ENCODE measurements at regions not wholly inside any gene's neighbourhood (a gene's known extent, or its start where the extent isn't known, plus 50 kb on each side); places are given as distances from the start of the nearest gene placed in this dataset.

DNA sequence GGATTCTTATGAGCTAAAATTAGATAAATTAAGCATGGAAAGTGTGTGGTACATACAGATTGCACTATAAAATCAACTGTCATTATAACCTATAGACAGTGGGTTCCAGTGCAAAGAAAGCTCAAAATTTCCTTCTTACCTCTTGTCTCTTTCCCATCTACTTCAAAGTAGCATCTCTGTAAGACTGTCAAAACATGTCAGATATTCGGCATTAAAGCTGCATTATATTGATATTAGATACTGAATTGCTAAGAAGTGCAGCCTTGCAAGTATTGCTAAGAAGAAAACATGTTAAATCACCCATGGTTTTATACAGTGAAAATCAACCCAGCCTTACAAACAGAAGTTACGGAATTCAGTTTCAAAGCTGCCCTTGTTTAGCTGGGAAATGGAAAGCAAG, 849.8 kb upstream of the FAT3 start:
- H3K23ac ChIP-seq (ENCODE audit: low read length), result no peak overlapping the region
- H3K27me3 ChIP-seq (ENCODE audit: insufficient read depth, low read length, poor library complexity), result no peaks in the 10 kb centered on the region
- no peak overlapping the region for H3K4ac ChIP-seq (ENCODE audit: low read depth, low read length)
- H3K4me2 ChIP-seq (ENCODE audit: low read length), result no peak overlapping the region
- no peaks in the 10 kb centered on the region for H3K36me3 ChIP-seq (ENCODE audit: control insufficient read depth, insufficient read depth, low read length)
- H2AK5ac ChIP-seq (ENCODE audit: low read length), result no peak overlapping the region
- no peak overlapping the region for H3K27ac ChIP-seq (ENCODE audit: low read depth, low read length)
- H3K56ac ChIP-seq (ENCODE audit: low read length), result no peak overlapping the region
- no peak overlapping the region for H4K5ac ChIP-seq (ENCODE audit: low read length)
- H3K9ac ChIP-seq (ENCODE audit: low read length), result no peak overlapping the region
- H3K79me2 ChIP-seq (ENCODE audit: control insufficient read depth, insufficient read depth, low read length), result no peaks in the 10 kb centered on the region
- DNase-seq, result no peak
- H2BK120ac ChIP-seq (ENCODE audit: low read depth, low read length), result no peak overlapping the region
- no peaks in the 10 kb centered on the region for H3K4me1 ChIP-seq (ENCODE audit: control insufficient read depth, low read depth, low read length)
- no peak overlapping the region for H4K8ac ChIP-seq (ENCODE audit: low read depth, low read length)
- no peak overlapping the region for H3K4me3 ChIP-seq (ENCODE audit: low read length)
- whole genome bisulfite sequencing (ENCODE audit: extremely low coverage, insufficient coverage, low lambda C conversion rate), result no CpG with 5 or more reads among the region's 2 CpGs
- no peaks in the 10 kb centered on the region for H3K79me1 ChIP-seq (ENCODE audit: low read length)
- H2BK5ac ChIP-seq (ENCODE audit: low read length), result no peak overlapping the region
- H2BK15ac ChIP-seq (replicated peaks; ENCODE audit: low read depth), result no peak overlapping the region
- no peak overlapping the region for H3K18ac ChIP-seq (ENCODE audit: low read length)

DNA sequence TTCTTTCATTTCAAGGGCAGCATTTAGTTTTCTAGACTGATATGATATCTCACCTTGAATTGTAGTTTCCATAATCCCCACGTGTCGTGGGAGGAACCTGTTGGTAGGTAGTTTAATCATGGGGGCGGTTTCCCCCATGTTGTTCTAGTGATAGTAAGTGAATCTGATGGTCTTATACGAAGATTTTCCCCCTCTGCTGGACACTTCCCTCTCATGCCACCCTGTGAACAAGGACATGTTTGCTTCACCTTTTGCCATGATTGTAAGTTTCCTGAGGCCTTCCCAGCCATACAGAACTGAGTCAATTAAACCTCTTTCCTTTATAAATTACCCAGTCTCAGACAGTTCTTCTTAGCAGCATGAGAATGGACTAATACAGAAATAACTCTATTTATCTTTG, 851.1 kb upstream of the FAT3 start:
- H3K4me3 ChIP-seq (ENCODE audit: low read length), result no peak overlapping the region
- no peak overlapping the region for H2BK15ac ChIP-seq (replicated peaks; ENCODE audit: low read depth)
- no peak overlapping the region for H2BK120ac ChIP-seq (ENCODE audit: low read depth, low read length)
- no peak overlapping the region for H2BK5ac ChIP-seq (ENCODE audit: low read length)
- H3K9ac ChIP-seq (ENCODE audit: low read length), result no peak overlapping the region
- no peak overlapping the region for H3K4ac ChIP-seq (ENCODE audit: low read depth, low read length)
- no peak overlapping the region for H4K8ac ChIP-seq (ENCODE audit: low read depth, low read length)
- H3K79me1 ChIP-seq (ENCODE audit: low read length), result no peaks in the 10 kb centered on the region
- no peak overlapping the region for H3K4me2 ChIP-seq (ENCODE audit: low read length)
- DNase-seq, result peak; percentile 49
- H3K27me3 ChIP-seq (ENCODE audit: insufficient read depth, low read length, poor library complexity), result no peaks in the 10 kb centered on the region
- H3K23ac ChIP-seq (ENCODE audit: low read length), result no peak overlapping the region
- no peak overlapping the region for H3K18ac ChIP-seq (ENCODE audit: low read length)
- H3K27ac ChIP-seq (ENCODE audit: low read depth, low read length), result no peak overlapping the region
- H3K79me2 ChIP-seq (ENCODE audit: control insufficient read depth, insufficient read depth, low read length), result no peaks in the 10 kb centered on the region
- H3K4me1 ChIP-seq (ENCODE audit: control insufficient read depth, low read depth, low read length), result no peaks in the 10 kb centered on the region
- H3K56ac ChIP-seq (ENCODE audit: low read length), result no peak overlapping the region
- no CpG with 5 or more reads among the region's 4 CpGs for WGBS (ENCODE audit: extremely low coverage, insufficient coverage, low lambda C conversion rate)
- no peak overlapping the region for H4K5ac ChIP-seq (ENCODE audit: low read length)
- no peak overlapping the region for H2AK5ac ChIP-seq (ENCODE audit: low read length)
- H3K36me3 ChIP-seq (ENCODE audit: control insufficient read depth, insufficient read depth, low read length), result no peaks in the 10 kb centered on the region

DNA sequence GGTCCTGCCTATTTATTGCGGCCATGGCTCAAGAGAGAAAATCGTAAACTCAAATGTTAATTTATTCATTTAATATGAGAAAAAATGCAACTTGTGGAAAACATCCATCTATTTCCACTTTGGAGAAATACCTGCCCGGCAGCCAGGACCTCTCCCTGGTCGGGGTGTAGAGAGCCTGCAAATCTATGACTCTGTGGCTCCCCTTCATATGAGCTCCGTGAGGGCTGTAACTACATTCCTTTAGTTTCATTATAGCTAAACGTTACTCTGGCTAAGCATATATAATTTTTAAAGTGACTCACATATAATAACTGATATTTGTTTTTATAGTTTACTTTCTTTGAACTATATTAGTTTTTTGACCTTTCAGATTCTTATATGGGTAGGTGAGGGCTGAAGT, 857.8 kb upstream of the FAT3 start:
- Histone ChIP-seq H3K4ac (ENCODE audit: low read depth, low read length) (no peak overlapping the region), H3K27ac (ENCODE audit: low read depth, low read length) (no peak overlapping the region), H3K4me1 (ENCODE audit: control insufficient read depth, low read depth, low read length) (no peaks in the 10 kb centered on the region), H3K23ac (ENCODE audit: low read length) (no peak overlapping the region), H3K9ac (ENCODE audit: low read length) (no peak overlapping the region), H3K79me2 (ENCODE audit: control insufficient read depth, insufficient read depth, low read length) (no peaks in the 10 kb centered on the region), H3K79me1 (ENCODE audit: low read length) (no peaks in the 10 kb centered on the region), H4K5ac (ENCODE audit: low read length) (no peak overlapping the region), H3K27me3 (ENCODE audit: insufficient read depth, low read length, poor library complexity) (no peaks in the 10 kb centered on the region), H3K4me3 (ENCODE audit: low read length) (no peak overlapping the region), H2BK15ac (replicated peaks; ENCODE audit: low read depth) (no peak overlapping the region), H2BK5ac (ENCODE audit: low read length) (no peak overlapping the region), H3K36me3 (ENCODE audit: control insufficient read depth, insufficient read depth, low read length) (no peaks in the 10 kb centered on the region), H3K4me2 (ENCODE audit: low read length) (no peak overlapping the region), H2BK120ac (ENCODE audit: low read depth, low read length) (no peak overlapping the region), H4K8ac (ENCODE audit: low read depth, low read length) (no peak overlapping the region), H2AK5ac (ENCODE audit: low read length) (no peak overlapping the region), H3K18ac (ENCODE audit: low read length) (no peak overlapping the region), H3K56ac (ENCODE audit: low read length) (no peak overlapping the region)
- WGBS (ENCODE audit: extremely low coverage, insufficient coverage, low lambda C conversion rate), result no CpG with 5 or more reads among the region's 6 CpGs
- no peak for DNase-seq

DNA sequence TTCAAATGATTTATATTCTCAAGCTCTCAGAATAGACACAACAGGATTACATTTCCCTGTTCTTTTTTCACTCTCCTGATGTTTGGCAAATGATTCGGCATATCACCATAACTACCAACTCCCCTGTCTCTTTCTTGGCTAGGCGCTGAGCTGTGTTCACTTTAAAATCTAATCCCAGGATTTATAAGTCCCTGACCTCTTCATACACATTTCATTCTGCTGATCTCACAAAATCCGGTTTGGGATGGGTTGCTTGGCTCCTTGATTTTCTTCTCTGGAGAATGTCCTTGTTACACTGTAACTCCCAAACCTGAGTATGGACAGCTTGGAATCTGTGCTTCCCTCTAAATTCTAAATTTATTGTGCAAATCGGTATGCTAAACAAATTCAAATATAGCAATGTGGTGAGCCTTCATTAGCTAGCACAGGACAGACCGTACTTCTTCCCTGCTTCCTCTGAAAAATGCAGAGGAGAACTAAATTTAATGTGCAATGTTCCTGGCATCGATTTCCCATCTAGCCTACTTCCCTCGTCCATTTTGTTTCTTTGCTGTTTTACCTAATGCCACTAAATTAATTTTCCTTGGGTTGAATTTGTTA, 858.5 kb upstream of the FAT3 start:
- Histone ChIP-seq H3K36me3 (ENCODE audit: control insufficient read depth, insufficient read depth, low read length) (no peaks in the 10 kb centered on the region), H4K8ac (ENCODE audit: low read depth, low read length) (no peak overlapping the region), H3K23ac (ENCODE audit: low read length) (no peak overlapping the region), H3K9ac (ENCODE audit: low read length) (no peak overlapping the region), H3K79me2 (ENCODE audit: control insufficient read depth, insufficient read depth, low read length) (no peaks in the 10 kb centered on the region), H4K5ac (ENCODE audit: low read length) (no peak overlapping the region), H2AK5ac (ENCODE audit: low read length) (no peak overlapping the region), H2BK15ac (replicated peaks; ENCODE audit: low read depth) (no peak overlapping the region), H3K4me3 (ENCODE audit: low read length) (no peak overlapping the region), H3K56ac (ENCODE audit: low read length) (no peak overlapping the region), H3K18ac (ENCODE audit: low read length) (no peak overlapping the region), H3K27ac (ENCODE audit: low read depth, low read length) (no peak overlapping the region), H2BK120ac (ENCODE audit: low read depth, low read length) (no peak overlapping the region), H3K27me3 (ENCODE audit: insufficient read depth, low read length, poor library complexity) (no peaks in the 10 kb centered on the region), H3K79me1 (ENCODE audit: low read length) (no peaks in the 10 kb centered on the region), H3K4me2 (ENCODE audit: low read length) (no peak overlapping the region), H3K4me1 (ENCODE audit: control insufficient read depth, low read depth, low read length) (no peaks in the 10 kb centered on the region), H2BK5ac (ENCODE audit: low read length) (no peak overlapping the region), H3K4ac (ENCODE audit: low read depth, low read length) (no peak overlapping the region)
- DNase-seq, result no peak
- no CpG with 5 or more reads among the region's 7 CpGs for WGBS (ENCODE audit: extremely low coverage, insufficient coverage, low lambda C conversion rate)

DNA sequence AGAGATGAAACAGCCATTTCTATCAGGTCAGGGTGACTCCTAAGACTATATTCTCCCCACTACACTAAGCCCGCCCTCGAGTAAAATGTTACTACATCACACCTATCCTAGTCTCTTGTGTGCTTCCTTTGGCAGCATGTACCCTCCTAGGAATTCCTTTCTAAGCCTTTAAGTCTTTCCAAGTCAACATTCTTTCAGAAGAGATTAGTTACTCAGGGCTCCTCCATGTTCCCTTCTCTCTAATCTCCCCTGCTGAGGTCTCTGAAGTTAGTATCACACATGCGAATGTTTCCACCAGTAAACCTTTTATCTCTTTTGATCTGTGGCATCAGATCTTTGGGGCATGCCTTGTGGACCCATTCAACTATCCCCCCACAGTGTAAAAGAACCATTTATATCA, 873.7 kb upstream of the FAT3 start:
- Histone ChIP-seq H3K36me3 (ENCODE audit: control insufficient read depth, insufficient read depth, low read length) (no peaks in the 10 kb centered on the region), H2BK120ac (ENCODE audit: low read depth, low read length) (no peak overlapping the region), H3K27me3 (ENCODE audit: insufficient read depth, low read length, poor library complexity) (no peaks in the 10 kb centered on the region), H3K4me1 (ENCODE audit: control insufficient read depth, low read depth, low read length) (no peaks in the 10 kb centered on the region), H3K27ac (ENCODE audit: low read depth, low read length) (no peak overlapping the region), H2BK5ac (ENCODE audit: low read length) (no peak overlapping the region), H3K4me2 (ENCODE audit: low read length) (no peak overlapping the region), H3K4ac (ENCODE audit: low read depth, low read length) (no peak overlapping the region), H3K4me3 (ENCODE audit: low read length) (no peak overlapping the region), H2AK5ac (ENCODE audit: low read length) (no peak overlapping the region), H4K5ac (ENCODE audit: low read length) (no peak overlapping the region), H3K9ac (ENCODE audit: low read length) (no peak overlapping the region), H2BK15ac (replicated peaks; ENCODE audit: low read depth) (no peak overlapping the region), H3K23ac (ENCODE audit: low read length) (no peak overlapping the region), H4K8ac (ENCODE audit: low read depth, low read length) (no peak overlapping the region), H3K18ac (ENCODE audit: low read length) (no peak overlapping the region), H3K79me2 (ENCODE audit: control insufficient read depth, insufficient read depth, low read length) (no peaks in the 10 kb centered on the region), H3K79me1 (ENCODE audit: low read length) (no peaks in the 10 kb centered on the region), H3K56ac (ENCODE audit: low read length) (no peak overlapping the region)
- DNase-seq, result peak; percentile 93
- WGBS (ENCODE audit: extremely low coverage, insufficient coverage, low lambda C conversion rate), result no CpG with 5 or more reads among the region's 3 CpGs

DNA sequence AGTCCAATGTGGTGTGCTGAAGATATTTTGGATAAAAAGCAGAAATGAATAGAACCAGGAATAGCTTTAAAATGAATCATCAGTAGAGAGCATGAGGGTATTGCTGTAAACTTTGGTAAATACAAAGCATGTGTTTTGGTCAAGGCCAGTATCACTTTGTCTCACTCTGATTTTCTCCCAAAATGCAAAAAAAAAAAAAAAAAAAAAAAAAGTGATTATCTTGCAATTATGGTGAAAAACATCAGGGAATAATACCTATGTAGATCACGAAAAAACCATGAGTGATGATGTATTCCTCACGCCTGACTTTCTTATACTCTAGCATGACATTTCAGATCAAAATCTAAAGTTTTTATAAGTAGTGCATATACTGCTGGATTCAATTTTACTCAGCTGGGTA, 897.9 kb upstream of the FAT3 start:
- Histone ChIP-seq H3K4me2 (ENCODE audit: low read length) (no peak overlapping the region), H2AK5ac (ENCODE audit: low read length) (no peak overlapping the region), H3K27ac (ENCODE audit: low read depth, low read length) (no peak overlapping the region), H3K9ac (ENCODE audit: low read length) (no peak overlapping the region), H4K8ac (ENCODE audit: low read depth, low read length) (no peak overlapping the region), H3K4ac (ENCODE audit: low read depth, low read length) (no peak overlapping the region), H3K36me3 (ENCODE audit: control insufficient read depth, insufficient read depth, low read length) (no peaks in the 10 kb centered on the region), H3K4me1 (ENCODE audit: control insufficient read depth, low read depth, low read length) (peaks cover 4% of the 10 kb centered on the region), H3K79me1 (ENCODE audit: low read length) (no peaks in the 10 kb centered on the region), H2BK15ac (replicated peaks; ENCODE audit: low read depth) (no peak overlapping the region), H3K4me3 (ENCODE audit: low read length) (no peak overlapping the region), H3K56ac (ENCODE audit: low read length) (no peak overlapping the region), H4K5ac (ENCODE audit: low read length) (no peak overlapping the region), H3K79me2 (ENCODE audit: control insufficient read depth, insufficient read depth, low read length) (no peaks in the 10 kb centered on the region), H2BK5ac (ENCODE audit: low read length) (no peak overlapping the region), H3K18ac (ENCODE audit: low read length) (no peak overlapping the region), H3K23ac (ENCODE audit: low read length) (no peak overlapping the region), H3K27me3 (ENCODE audit: insufficient read depth, low read length, poor library complexity) (no peaks in the 10 kb centered on the region), H2BK120ac (ENCODE audit: low read depth, low read length) (no peak overlapping the region)
- WGBS (ENCODE audit: extremely low coverage, insufficient coverage, low lambda C conversion rate), result no CpG with 5 or more reads among the region's 2 CpGs
- no peak for DNase-seq

Data from mesendoderm (in vitro differentiated cells).